ENCODE measurements at regions not wholly inside any gene's neighbourhood (a gene's known extent, or its start where the extent isn't known, plus 50 kb on each side); places are given as distances from the start of the nearest gene placed in this dataset.

DNA sequence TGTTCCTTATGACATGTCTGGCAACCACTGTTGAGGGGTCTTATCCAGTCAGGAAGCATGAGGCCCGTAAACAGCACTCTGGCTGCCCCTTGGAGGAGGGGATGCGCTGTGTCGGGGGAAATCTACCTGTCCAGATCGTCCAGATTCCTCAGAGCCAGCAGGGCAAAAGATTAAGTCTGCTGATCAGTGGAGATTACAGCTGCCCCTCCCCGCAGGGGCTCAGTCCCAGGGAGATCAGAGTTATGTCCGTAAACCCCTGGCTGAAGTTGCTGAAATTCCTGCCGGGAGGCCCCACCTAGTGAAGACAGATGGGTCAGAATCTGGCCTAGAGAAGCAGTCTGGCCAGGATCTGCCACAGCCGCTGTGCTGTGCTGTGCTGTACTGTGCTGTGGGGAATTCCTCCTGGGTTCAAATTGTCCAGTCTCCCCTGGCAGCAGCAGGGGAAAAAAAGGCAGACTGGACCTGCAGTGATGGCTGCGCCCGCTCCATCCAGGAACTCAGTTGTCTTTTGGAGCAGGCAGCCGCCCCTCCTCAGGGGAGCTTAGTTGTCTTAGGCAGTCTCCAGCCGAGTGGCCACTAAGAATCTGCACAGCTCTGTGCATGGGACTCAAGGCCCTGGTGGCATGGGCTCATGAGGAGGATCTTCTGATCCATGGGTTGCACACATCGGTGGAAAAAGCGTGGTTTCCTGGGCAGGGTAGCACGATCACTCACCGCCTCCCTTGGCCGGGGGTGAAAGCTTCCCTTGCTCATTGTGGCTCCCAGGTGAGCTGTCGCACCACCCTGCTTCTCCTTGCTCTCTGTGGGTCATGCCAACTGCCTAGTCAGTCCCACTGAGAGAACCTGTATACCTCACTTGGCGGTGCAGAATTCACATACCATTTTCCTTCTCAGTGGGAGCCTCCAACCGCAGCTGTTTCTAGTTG lies 1368.8 kb upstream of the ADGRB3 start:
- intact Hi-C loops (cut with micrococcal nuclease), result no loop called here
- H3K9me3 ChIP-seq (replicated peaks), result peaks cover 14% of the 10 kb centered on the region
- no peak overlapping the region for H3K27ac ChIP-seq (replicated peaks)
- no peak for DNase-seq
- H3K4me1 ChIP-seq, result no peaks in the 10 kb centered on the region
- no peaks in the 10 kb centered on the region for H3K27me3 ChIP-seq (ENCODE audit: low read depth)
- TF ChIP-seq, protein P1, sequence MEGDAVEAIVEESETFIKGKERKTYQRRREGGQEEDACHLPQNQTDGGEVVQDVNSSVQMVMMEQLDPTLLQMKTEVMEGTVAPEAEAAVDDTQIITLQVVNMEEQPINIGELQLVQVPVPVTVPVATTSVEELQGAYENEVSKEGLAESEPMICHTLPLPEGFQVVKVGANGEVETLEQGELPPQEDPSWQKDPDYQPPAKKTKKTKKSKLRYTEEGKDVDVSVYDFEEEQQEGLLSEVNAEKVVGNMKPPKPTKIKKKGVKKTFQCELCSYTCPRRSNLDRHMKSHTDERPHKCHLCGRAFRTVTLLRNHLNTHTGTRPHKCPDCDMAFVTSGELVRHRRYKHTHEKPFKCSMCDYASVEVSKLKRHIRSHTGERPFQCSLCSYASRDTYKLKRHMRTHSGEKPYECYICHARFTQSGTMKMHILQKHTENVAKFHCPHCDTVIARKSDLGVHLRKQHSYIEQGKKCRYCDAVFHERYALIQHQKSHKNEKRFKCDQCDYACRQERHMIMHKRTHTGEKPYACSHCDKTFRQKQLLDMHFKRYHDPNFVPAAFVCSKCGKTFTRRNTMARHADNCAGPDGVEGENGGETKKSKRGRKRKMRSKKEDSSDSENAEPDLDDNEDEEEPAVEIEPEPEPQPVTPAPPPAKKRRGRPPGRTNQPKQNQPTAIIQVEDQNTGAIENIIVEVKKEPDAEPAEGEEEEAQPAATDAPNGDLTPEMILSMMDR (IDR thresholded peaks at IDR 0.05; ENCODE audit: borderline replicate concordance), result no peak
- H3K4me3 ChIP-seq, result no peak overlapping the region
- H3K36me3 ChIP-seq, result no peaks in the 10 kb centered on the region

DNA sequence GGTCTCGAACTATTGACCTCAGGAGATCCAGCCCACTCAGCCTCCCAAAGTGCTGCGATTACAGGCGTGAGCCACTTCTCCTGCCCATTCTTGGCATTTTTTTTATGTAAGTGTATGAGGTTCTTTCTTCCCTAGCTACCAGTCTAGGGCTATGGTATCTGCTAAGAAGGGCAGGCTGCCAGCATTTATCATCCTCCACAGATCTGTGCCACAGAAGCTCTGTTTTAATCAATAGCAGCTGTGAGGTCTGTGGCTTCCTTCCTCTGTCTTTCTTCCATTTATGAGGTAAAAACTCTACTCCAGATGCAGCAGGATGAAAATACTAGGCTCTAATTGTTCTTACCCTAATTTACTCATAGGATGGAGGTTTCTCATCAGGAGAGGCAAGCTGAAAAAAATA lies 1382.4 kb upstream of the ADGRB3 start:
- intact Hi-C loops (cut with micrococcal nuclease), result no loop called here
- Histone ChIP-seq H3K27ac (replicated peaks) (no peak overlapping the region), H3K36me3 (no peaks in the 10 kb centered on the region), H3K27me3 (ENCODE audit: low read depth) (no peaks in the 10 kb centered on the region), H3K4me3 (no peak overlapping the region), H3K4me1 (no peaks in the 10 kb centered on the region), H3K9me3 (replicated peaks) (peaks cover 22% of the 10 kb centered on the region)
- no peak for DNase-seq
- TF ChIP-seq, protein P1 (IDR thresholded peaks at IDR 0.05; ENCODE audit: borderline replicate concordance), result no peak

DNA sequence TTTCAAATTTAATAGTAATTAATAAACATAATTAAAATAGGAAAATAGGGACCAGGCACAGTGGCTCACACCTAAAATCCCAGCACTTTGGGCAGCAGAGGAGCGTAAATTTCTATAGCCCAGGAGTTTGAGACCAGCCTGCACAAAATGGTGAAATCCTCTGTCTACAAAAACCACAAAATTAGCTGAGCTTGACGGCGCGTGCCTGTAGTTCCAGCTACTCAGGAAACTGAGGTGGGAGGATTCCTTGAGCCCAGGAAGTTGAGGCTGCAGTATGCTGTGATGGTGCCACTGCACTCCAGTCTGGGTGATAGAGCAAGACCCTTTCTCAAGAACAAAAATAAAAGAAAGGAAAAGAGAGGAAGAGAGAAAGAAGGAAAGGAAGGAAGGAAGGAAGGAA lies 1387.0 kb upstream of the ADGRB3 start:
- intact Hi-C loops (cut with micrococcal nuclease), result no loop called here
- Histone ChIP-seq H3K27ac (replicated peaks) (no peak overlapping the region), H3K27me3 (ENCODE audit: low read depth) (no peaks in the 10 kb centered on the region), H3K4me1 (no peaks in the 10 kb centered on the region), H3K9me3 (replicated peaks) (peaks cover 9% of the 10 kb centered on the region), H3K36me3 (no peaks in the 10 kb centered on the region), H3K4me3 (no peak overlapping the region)
- no peak for DNase-seq
- TF ChIP-seq, protein P1 (IDR thresholded peaks at IDR 0.05; ENCODE audit: borderline replicate concordance), result no peak

DNA sequence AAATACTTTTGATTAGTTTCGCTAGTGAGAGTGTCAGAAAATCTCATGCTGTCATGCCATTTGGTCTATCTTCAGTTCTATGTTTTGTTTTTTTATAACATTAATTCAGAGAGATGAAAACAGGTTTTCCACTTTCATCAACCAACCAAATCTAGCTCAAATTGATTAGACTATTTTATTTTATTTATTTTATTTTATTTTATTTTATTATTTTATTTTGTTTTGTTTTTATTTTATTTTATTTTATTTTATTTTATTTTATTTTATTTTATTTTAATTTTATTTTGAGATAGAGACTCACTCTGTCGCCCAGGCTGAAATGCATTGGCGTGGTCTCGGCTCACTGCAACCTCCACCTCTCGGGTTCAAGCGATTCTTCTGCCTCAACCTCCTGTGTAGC lies 1391.0 kb upstream of the ADGRB3 start:
- intact Hi-C loops (cut with micrococcal nuclease), result no loop called here
- DNase-seq, result no peak
- H3K9me3 ChIP-seq (replicated peaks), result peaks cover 9% of the 10 kb centered on the region
- H3K4me1 ChIP-seq, result no peaks in the 10 kb centered on the region
- H3K27me3 ChIP-seq (ENCODE audit: low read depth), result no peaks in the 10 kb centered on the region
- H3K27ac ChIP-seq (replicated peaks), result no peak overlapping the region
- H3K36me3 ChIP-seq, result no peaks in the 10 kb centered on the region
- H3K4me3 ChIP-seq, result no peak overlapping the region
- TF ChIP-seq, protein P1 (IDR thresholded peaks at IDR 0.05; ENCODE audit: borderline replicate concordance), result no peak

DNA sequence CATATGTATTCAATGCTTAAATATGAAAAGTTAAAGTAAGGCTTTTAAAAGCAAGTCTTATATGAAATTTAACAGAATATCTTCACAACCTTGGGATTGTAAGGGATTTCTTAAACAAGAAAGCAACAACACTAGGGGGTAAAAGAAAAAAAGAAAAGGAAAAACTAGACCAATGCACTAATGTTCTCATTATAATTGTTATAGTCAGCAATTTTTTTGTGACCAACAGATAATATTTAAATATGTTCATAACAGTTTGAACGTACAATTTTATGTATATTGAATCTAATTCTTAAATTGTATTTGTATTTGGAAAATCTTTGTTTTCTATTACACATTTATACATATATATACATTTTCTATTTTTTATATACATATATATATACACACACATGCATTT lies 1397.8 kb upstream of the ADGRB3 start:
- Histone ChIP-seq H3K27ac (replicated peaks) (no peak overlapping the region), H3K4me3 (no peak overlapping the region), H3K27me3 (ENCODE audit: low read depth) (no peaks in the 10 kb centered on the region), H3K4me1 (no peaks in the 10 kb centered on the region), H3K9me3 (replicated peaks) (peaks cover 5% of the 10 kb centered on the region), H3K36me3 (no peaks in the 10 kb centered on the region)
- TF ChIP-seq, protein P1 (IDR thresholded peaks at IDR 0.05; ENCODE audit: borderline replicate concordance), result no peak
- intact Hi-C loops (cut with micrococcal nuclease), result no loop called here
- no peak for DNase-seq

Measured in left ventricle myocardium inferior (tissue), 1 donor.